ENCODE measurements at regions not wholly inside any gene's neighbourhood (a gene's known extent, or its start where the extent isn't known, plus 50 kb on each side); places are given as distances from the start of the nearest gene placed in this dataset.

DNA sequence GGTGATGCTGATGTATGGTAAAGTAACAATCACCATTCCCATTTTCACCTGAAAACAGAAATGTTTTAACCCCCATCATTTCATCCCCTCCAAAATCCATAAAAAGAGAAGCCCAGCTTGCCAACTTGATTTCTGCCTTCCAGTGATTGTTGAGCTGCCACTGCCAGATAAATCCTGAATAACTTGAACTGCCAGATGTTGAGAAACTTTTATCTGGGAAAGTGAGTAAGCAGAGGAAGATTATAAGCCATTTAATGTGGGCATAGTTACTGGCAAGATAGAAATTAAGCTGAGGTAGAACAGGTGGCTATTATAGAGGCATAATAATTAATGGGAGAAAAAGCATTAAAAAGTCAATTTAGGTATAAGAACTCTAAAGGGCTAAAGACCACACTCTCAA, 534.1 kb downstream of the ANKRD7 start (continued):
- TF ChIP-seq, protein P1, sequence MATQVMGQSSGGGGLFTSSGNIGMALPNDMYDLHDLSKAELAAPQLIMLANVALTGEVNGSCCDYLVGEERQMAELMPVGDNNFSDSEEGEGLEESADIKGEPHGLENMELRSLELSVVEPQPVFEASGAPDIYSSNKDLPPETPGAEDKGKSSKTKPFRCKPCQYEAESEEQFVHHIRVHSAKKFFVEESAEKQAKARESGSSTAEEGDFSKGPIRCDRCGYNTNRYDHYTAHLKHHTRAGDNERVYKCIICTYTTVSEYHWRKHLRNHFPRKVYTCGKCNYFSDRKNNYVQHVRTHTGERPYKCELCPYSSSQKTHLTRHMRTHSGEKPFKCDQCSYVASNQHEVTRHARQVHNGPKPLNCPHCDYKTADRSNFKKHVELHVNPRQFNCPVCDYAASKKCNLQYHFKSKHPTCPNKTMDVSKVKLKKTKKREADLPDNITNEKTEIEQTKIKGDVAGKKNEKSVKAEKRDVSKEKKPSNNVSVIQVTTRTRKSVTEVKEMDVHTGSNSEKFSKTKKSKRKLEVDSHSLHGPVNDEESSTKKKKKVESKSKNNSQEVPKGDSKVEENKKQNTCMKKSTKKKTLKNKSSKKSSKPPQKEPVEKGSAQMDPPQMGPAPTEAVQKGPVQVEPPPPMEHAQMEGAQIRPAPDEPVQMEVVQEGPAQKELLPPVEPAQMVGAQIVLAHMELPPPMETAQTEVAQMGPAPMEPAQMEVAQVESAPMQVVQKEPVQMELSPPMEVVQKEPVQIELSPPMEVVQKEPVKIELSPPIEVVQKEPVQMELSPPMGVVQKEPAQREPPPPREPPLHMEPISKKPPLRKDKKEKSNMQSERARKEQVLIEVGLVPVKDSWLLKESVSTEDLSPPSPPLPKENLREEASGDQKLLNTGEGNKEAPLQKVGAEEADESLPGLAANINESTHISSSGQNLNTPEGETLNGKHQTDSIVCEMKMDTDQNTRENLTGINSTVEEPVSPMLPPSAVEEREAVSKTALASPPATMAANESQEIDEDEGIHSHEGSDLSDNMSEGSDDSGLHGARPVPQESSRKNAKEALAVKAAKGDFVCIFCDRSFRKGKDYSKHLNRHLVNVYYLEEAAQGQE (IDR thresholded peaks at IDR 0.05; ENCODE audit: unreplicated experiment) = no peak

DNA sequence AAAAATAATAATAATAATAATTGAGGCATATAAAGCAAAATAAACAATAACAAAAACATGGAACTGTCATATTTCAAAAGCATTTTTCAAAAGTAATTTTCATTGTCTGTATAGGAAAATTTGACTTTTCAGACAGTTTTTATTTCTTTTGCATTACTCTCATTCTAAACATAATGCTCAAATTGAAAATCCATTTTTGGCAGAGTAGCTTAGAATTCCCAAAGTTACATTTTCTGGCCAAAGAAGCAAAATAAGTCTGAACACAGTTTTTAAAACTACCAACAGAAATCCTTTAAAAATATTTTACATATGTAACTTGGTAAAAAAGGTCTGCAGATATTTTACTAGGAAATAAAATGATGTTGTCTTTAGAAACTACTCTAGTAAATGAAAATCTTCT, 535.4 kb downstream of the ANKRD7 start:
- Histone ChIP-seq H3K27me3 (ENCODE audit: insufficient read depth) (no peaks in the 10 kb centered on the region), H3K4me2 (no peak overlapping the region), H2AFZ (no peak overlapping the region), H3F3A (replicated peaks; ENCODE audit: low read depth) (no peaks in the 10 kb centered on the region), H3K36me3 (ENCODE audit: insufficient read depth) (0 out of 2 replicates have a peak, but pooled peaks cover 2% of the 10 kb centered on the region), H3K79me2 (replicated peaks; ENCODE audit: insufficient read depth) (no peaks in the 10 kb centered on the region), H3K4me3 (no peak overlapping the region), H4K20me1 (replicated peaks; ENCODE audit: insufficient read depth) (no peaks in the 10 kb centered on the region), H3K9me2 (ENCODE audit: insufficient read depth) (peaks cover 4% of the 10 kb centered on the region; the same call in 1 of the 2 replicates), H3K27ac (ENCODE audit: low read depth) (no peak overlapping the region), H3K4me1 (ENCODE audit: insufficient read depth) (no peaks in the 10 kb centered on the region)
- Mint-ChIP-seq H3K27me3 (ENCODE audit: insufficient read depth, low read depth, poor library complexity) (no peaks in the 10 kb centered on the region), H3K9me3 (peaks cover 24% of the 10 kb centered on the region), H3K36me3 (ENCODE audit: low read depth) (peaks cover 12% of the 10 kb centered on the region; the same call in 2 of the 3 replicates), H3K4me3 (no peak overlapping the region), H3K27ac (no peak overlapping the region), H3K4me1 (peaks cover 3% of the 10 kb centered on the region; the same call in 2 of the 3 replicates)
- DNase-seq (ENCODE audit: low spot score) (no peak), ATAC-seq (no peak)
- TF ChIP-seq NANOG (IDR thresholded peaks at IDR 0.05; ENCODE audit: borderline replicate concordance) (no peak), POLR2AphosphoS5 (IDR thresholded peaks at IDR 0.05; ENCODE audit: low read depth) (no peak), EZH2phosphoT487 (IDR thresholded peaks at IDR 0.05; ENCODE audit: unreplicated experiment) (no peak), ZNF114 (CRISPR knock-in tag; IDR thresholded peaks at IDR 0.05) (no peak), EZH2 (IDR thresholded peaks at IDR 0.05; ENCODE audit: low read depth, unreplicated experiment) (no peak), JUNB (IDR thresholded peaks at IDR 0.05; ENCODE audit: unreplicated experiment) (no peak), CREB1 (CRISPR knock-in tag; IDR thresholded peaks at IDR 0.05; ENCODE audit: low read depth) (no peak), STAT1 (IDR thresholded peaks at IDR 0.05; ENCODE audit: unreplicated experiment) (no peak), ZNF331 (CRISPR knock-in tag; IDR thresholded peaks at IDR 0.05; ENCODE audit: low read depth) (no peak)
- TF ChIP-seq, protein P1 (IDR thresholded peaks at IDR 0.05; ENCODE audit: unreplicated experiment) = no peak
- TF ChIP-seq, protein P2, sequence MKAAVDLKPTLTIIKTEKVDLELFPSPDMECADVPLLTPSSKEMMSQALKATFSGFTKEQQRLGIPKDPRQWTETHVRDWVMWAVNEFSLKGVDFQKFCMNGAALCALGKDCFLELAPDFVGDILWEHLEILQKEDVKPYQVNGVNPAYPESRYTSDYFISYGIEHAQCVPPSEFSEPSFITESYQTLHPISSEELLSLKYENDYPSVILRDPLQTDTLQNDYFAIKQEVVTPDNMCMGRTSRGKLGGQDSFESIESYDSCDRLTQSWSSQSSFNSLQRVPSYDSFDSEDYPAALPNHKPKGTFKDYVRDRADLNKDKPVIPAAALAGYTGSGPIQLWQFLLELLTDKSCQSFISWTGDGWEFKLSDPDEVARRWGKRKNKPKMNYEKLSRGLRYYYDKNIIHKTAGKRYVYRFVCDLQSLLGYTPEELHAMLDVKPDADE (IDR thresholded peaks at IDR 0.05) = no peak
- TF ChIP-seq, protein P3, sequence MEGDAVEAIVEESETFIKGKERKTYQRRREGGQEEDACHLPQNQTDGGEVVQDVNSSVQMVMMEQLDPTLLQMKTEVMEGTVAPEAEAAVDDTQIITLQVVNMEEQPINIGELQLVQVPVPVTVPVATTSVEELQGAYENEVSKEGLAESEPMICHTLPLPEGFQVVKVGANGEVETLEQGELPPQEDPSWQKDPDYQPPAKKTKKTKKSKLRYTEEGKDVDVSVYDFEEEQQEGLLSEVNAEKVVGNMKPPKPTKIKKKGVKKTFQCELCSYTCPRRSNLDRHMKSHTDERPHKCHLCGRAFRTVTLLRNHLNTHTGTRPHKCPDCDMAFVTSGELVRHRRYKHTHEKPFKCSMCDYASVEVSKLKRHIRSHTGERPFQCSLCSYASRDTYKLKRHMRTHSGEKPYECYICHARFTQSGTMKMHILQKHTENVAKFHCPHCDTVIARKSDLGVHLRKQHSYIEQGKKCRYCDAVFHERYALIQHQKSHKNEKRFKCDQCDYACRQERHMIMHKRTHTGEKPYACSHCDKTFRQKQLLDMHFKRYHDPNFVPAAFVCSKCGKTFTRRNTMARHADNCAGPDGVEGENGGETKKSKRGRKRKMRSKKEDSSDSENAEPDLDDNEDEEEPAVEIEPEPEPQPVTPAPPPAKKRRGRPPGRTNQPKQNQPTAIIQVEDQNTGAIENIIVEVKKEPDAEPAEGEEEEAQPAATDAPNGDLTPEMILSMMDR (conservative IDR thresholded peaks at IDR 0.05; ENCODE audit: low read depth in 2 of 2) = no peak

All from GM23338 (cell line).